ENCODE measurements at regions not wholly inside any gene's neighbourhood (a gene's known extent, or its start where the extent isn't known, plus 50 kb on each side); places are given as distances from the start of the nearest gene placed in this dataset.

DNA sequence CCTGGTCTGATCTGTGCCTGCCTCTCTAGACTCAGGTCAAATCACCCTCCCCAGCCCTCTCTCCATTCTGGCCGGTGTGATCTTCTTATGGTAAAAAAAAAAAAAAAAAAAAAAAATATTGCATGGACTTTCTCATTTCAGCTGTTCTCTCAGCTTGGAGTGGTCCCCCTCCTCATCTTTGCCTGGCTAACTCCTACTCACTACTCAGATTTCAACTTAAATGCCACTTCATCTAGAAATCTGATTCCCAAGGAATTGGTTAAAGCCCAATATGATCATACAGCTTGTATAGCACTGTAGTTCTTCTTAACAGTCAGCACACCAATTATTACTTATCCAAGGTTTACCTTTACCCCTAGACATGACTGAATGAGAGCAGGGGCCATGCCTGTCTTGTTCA is 105.9 kb upstream of the CARMIL1 start:
- Histone ChIP-seq H3K4me2 (peak overlapping the region; percentile 58; the same call in 2 of the 3 replicates), H3K4me3 (no peak overlapping the region), H3K9me3 (no peaks in the 10 kb centered on the region), H3K27ac (peak overlapping the region; percentile 45 to 72), H3K4me1 (peaks cover 38% of the 10 kb centered on the region)
- ChIA-PET POLR2A (interaction anchor here (1.1 kb wide), 1 partner anchor 20 kb away, joined by 14 read pairs; no protein-coding TSS in a partner anchor), CTCF (interaction anchor here (1.4 kb wide), 1 partner anchor 21 kb away, joined by 4 read pairs; no protein-coding TSS in a partner anchor)
- TF ChIP-seq NPAS2 (CRISPR knock-in tag; IDR thresholded peaks at IDR 0.05; ENCODE audit: borderline replicate concordance) (no peak), JUNB (IDR thresholded peaks at IDR 0.05) (no peak), RCOR1 (IDR thresholded peaks at IDR 0.05; ENCODE audit: low read depth, low read length) (no peak), BHLHE40 (IDR thresholded peaks at IDR 0.05; ENCODE audit: low read depth, low read length) (no peak), CHD2 (IDR thresholded peaks at IDR 0.05; ENCODE audit: low read length, partially characterized antibody) (no peak), FOSB (CRISPR knock-in tag; IDR thresholded peaks at IDR 0.05) (no peak), NFE2L2 (conservative IDR thresholded peaks at IDR 0.05; ENCODE audit: low read length) (no peak), RARB (CRISPR knock-in tag; IDR thresholded peaks at IDR 0.05) (no peak), POLR2AphosphoS2 (conservative IDR thresholded peaks at IDR 0.05; ENCODE audit: low read length) (no peak), EHF (CRISPR knock-in tag; IDR thresholded peaks at IDR 0.05) (no peak), HDAC2 (IDR thresholded peaks at IDR 0.05) (no peak), CBX8 (IDR thresholded peaks at IDR 0.05) (no peak), NR3C1 (IDR thresholded peaks at IDR 0.05) (no peak), ZNF302 (CRISPR knock-in tag; IDR thresholded peaks at IDR 0.05) (no peak), ESRRA (IDR thresholded peaks at IDR 0.05; ENCODE audit: borderline replicate concordance, low read length) (no peak), HEYL (CRISPR knock-in tag; IDR thresholded peaks at IDR 0.05) (no peak)
- TF ChIP-seq, protein P1, sequence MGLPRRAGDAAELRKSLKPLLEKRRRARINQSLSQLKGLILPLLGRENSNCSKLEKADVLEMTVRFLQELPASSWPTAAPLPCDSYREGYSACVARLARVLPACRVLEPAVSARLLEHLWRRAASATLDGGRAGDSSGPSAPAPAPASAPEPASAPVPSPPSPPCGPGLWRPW (IDR thresholded peaks at IDR 0.05): no peak
- TF ChIP-seq, protein P2, sequence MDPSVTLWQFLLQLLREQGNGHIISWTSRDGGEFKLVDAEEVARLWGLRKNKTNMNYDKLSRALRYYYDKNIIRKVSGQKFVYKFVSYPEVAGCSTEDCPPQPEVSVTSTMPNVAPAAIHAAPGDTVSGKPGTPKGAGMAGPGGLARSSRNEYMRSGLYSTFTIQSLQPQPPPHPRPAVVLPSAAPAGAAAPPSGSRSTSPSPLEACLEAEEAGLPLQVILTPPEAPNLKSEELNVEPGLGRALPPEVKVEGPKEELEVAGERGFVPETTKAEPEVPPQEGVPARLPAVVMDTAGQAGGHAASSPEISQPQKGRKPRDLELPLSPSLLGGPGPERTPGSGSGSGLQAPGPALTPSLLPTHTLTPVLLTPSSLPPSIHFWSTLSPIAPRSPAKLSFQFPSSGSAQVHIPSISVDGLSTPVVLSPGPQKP (IDR thresholded peaks at IDR 0.05; ENCODE audit: low read depth, low read length): no peak
- FAIRE-seq (no peak), ATAC-seq (peak in 1 of 2 experiments; percentile 35; a peak in 3 of 6 replicates), DNase-seq (ENCODE audit: low read depth in 1 of 2, low spot score in 1 of 2) (no peak)
- 95% methylated on average over 1 of the region's 1 CpG for WGBS (ENCODE audit: missing lambda C conversion rate)

DNA sequence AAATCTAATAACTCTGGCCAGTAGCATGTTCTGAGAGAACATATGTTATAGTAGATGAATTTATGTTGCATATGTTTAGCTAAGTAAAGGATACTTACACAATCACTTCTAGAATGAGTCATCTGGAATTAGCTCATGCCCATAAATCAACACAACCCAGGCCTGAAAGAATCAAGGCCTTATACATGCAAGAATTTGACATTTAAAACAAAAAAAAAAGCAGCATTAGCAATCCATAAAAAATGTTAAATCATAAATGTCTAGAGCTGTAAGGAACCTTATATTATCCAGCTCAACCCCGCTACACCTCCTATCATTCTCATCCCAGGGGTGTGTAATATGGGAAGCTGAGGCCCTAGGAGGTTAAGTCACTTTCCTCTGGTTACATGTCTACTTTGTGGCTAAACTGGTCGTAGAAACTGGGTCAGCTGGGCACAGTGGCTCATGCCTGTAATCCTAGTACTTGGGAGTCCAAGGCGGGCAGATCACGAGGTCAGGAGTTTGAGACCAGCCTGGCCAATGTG is 105.2 kb upstream of the CARMIL1 start:
- 43% methylated on average over 4 of the region's 4 CpGs for WGBS (ENCODE audit: missing lambda C conversion rate)
- DNase-seq (ENCODE audit: low read depth in 1 of 2, low spot score in 1 of 2): peak; percentile 23 to 62
- H3K27ac ChIP-seq: peak overlapping the region; percentile 52 to 80
- H3K4me1 ChIP-seq: peaks cover 38% of the 10 kb centered on the region
- CTCF ChIA-PET: interaction anchor here (0.8 to 1.4 kb wide), 2 partner anchors 8 to 20 kb away, joined by 3 to 4 read pairs; no protein-coding TSS in a partner anchor
- peak; percentile 69 to 80; a peak in 5 of 6 replicates for ATAC-seq
- H3K4me2 ChIP-seq: peak overlapping the region; percentile 58
- FAIRE-seq: no peak
- no peaks in the 10 kb centered on the region for H3K9me3 ChIP-seq
- POLR2A ChIA-PET: interaction anchor here (1.1 kb wide), 1 partner anchor 19 kb away, joined by 14 read pairs; no protein-coding TSS in a partner anchor
- H3K4me3 ChIP-seq: no peak overlapping the region
- TF ChIP-seq SMC3 (IDR thresholded peaks at IDR 0.05) (no peak), KDM5A (IDR thresholded peaks at IDR 0.05) (no peak), CHD2 (IDR thresholded peaks at IDR 0.05; ENCODE audit: low read length, partially characterized antibody) (no peak), MAZ (IDR thresholded peaks at IDR 0.05; ENCODE audit: borderline replicate concordance, low read depth, low read length) (no peak), JUNB (IDR thresholded peaks at IDR 0.05) (peak; percentile 90), FOSB (CRISPR knock-in tag; IDR thresholded peaks at IDR 0.05) (no peak), CEBPB (IDR thresholded peaks at IDR 0.05) (peak; percentile 73 to 89), RARB (CRISPR knock-in tag; IDR thresholded peaks at IDR 0.05) (no peak), ZNF302 (CRISPR knock-in tag; IDR thresholded peaks at IDR 0.05) (no peak), NFE2L2 (conservative IDR thresholded peaks at IDR 0.05; ENCODE audit: low read length) (no peak), JUN (IDR thresholded peaks at IDR 0.05) (peak in 1 of 2 experiments; percentile 29; a peak in 1 of 5 replicates), HOXB13 (CRISPR knock-in tag; IDR thresholded peaks at IDR 0.05; ENCODE audit: low read depth) (no peak), EP300 (IDR thresholded peaks at IDR 0.05) (no peak), MYC (IDR thresholded peaks at IDR 0.05; ENCODE audit: borderline replicate concordance, low read length) (no peak), PHF8 (IDR thresholded peaks at IDR 0.05; ENCODE audit: borderline replicate concordance, low read depth) (no peak), HDAC2 (IDR thresholded peaks at IDR 0.05) (no peak), CBX8 (IDR thresholded peaks at IDR 0.05) (no peak), NPAS2 (CRISPR knock-in tag; IDR thresholded peaks at IDR 0.05; ENCODE audit: borderline replicate concordance) (no peak), RNF2 (IDR thresholded peaks at IDR 0.05; ENCODE audit: borderline replicate concordance, low read depth) (no peak), FOSL2 (IDR thresholded peaks at IDR 0.05) (peak; percentile 80), FOSL2 (CRISPR knock-in tag; IDR thresholded peaks at IDR 0.05) (peak; percentile 86), EHF (CRISPR knock-in tag; IDR thresholded peaks at IDR 0.05) (no peak)
- TF ChIP-seq, protein P3, sequence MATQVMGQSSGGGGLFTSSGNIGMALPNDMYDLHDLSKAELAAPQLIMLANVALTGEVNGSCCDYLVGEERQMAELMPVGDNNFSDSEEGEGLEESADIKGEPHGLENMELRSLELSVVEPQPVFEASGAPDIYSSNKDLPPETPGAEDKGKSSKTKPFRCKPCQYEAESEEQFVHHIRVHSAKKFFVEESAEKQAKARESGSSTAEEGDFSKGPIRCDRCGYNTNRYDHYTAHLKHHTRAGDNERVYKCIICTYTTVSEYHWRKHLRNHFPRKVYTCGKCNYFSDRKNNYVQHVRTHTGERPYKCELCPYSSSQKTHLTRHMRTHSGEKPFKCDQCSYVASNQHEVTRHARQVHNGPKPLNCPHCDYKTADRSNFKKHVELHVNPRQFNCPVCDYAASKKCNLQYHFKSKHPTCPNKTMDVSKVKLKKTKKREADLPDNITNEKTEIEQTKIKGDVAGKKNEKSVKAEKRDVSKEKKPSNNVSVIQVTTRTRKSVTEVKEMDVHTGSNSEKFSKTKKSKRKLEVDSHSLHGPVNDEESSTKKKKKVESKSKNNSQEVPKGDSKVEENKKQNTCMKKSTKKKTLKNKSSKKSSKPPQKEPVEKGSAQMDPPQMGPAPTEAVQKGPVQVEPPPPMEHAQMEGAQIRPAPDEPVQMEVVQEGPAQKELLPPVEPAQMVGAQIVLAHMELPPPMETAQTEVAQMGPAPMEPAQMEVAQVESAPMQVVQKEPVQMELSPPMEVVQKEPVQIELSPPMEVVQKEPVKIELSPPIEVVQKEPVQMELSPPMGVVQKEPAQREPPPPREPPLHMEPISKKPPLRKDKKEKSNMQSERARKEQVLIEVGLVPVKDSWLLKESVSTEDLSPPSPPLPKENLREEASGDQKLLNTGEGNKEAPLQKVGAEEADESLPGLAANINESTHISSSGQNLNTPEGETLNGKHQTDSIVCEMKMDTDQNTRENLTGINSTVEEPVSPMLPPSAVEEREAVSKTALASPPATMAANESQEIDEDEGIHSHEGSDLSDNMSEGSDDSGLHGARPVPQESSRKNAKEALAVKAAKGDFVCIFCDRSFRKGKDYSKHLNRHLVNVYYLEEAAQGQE (IDR thresholded peaks at IDR 0.05): no peak
- TF ChIP-seq, protein P1 (IDR thresholded peaks at IDR 0.05): no peak; the same call in 1 of the 2 replicates
- TF ChIP-seq, protein P4, sequence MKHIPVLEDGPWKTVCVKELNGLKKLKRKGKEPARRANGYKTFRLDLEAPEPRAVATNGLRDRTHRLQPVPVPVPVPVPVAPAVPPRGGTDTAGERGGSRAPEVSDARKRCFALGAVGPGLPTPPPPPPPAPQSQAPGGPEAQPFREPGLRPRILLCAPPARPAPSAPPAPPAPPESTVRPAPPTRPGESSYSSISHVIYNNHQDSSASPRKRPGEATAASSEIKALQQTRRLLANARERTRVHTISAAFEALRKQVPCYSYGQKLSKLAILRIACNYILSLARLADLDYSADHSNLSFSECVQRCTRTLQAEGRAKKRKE (CRISPR knock-in tag; IDR thresholded peaks at IDR 0.05; ENCODE audit: low read depth): no peak
